ENCODE measurements at regions not wholly inside any gene's neighbourhood (a gene's known extent, or its start where the extent isn't known, plus 50 kb on each side); places are given as distances from the start of the nearest gene placed in this dataset.
"Not testable (repeated sequence)": the region's sequence is repeated elsewhere in the genome, so short reads cannot be mapped to it uniquely, and the experiment has no call there.

DNA sequence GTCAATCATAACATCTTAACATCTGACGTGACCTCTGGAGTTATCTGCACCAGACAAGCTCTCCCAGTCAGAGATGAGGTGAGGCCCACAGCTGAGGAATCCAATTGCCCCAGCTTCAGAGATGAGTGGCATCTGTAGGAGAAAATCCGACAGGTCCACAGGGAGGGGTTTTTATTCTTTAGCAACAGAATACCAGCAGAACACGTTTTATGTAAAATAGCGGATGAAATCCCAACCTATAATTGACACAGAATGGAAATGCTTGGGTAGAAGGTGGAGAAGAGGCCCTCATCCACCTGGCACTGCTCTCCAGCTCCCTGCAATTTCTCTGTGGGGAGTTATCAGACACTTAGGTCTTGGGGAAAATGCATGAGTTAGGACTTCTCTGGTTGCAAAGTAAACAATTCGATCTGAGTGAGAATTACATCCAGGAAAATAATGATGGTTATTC is 144.2 kb upstream of the NRP1 start:
- H3K27ac ChIP-seq: no peak overlapping the region
- H3K36me3 ChIP-seq: no peaks in the 10 kb centered on the region
- no peak overlapping the region for H3K4me3 ChIP-seq
- no peaks in the 10 kb centered on the region for H4K20me1 ChIP-seq
- no peak overlapping the region for H3K4me2 ChIP-seq
- TF ChIP-seq Cebpa-rat (IDR thresholded peaks at IDR 0.05): no peak
- no peaks in the 10 kb centered on the region for H3K27me3 ChIP-seq
- H3K9me3 ChIP-seq (replicated peaks in 1 of 11): peaks cover 0 to 14% (median 4%) of the 10 kb centered on the region in 11 experiments; a peak in 7 of 22 replicates
- H3K9ac ChIP-seq: no peak overlapping the region
- H3K4me1 ChIP-seq: peaks cover 0 to 10% (median 3%) of the 10 kb centered on the region in 10 experiments; a peak in 9 of 20 replicates

DNA sequence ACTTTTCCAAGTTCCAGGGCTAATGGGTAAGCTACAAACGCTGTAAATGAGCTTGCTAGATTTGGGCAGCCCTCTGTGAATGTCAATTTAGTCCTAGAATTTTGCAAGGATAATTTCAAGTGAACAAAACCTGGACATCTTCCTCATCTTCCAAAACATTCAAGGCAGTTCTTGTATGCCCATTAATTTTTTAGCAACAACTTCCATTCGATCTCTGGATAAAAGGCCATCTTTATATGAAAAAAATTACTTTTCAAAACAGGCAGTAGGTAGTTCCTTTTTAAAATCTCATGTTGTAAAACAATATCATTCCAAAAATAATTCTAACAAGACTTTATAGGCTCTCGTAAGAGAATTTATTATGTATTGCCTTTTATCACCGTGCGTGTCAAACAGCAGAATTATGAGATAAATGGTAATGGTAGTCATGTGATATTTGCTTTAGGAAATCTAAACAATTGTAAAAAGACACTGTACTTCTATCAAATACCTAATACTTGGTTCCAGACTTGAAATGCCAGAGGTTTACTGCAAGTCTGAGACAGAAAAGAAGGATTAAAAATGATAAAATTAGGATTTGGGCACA is 143.7 kb upstream of the NRP1 start:
- Histone ChIP-seq H3K9me3 (replicated peaks in 1 of 11) (peaks cover 0 to 14% (median 4%) of the 10 kb centered on the region in 11 experiments; a peak in 7 of 22 replicates), H3K27ac (no peak overlapping the region), H3K36me3 (no peaks in the 10 kb centered on the region), H3K27me3 (no peaks in the 10 kb centered on the region), H4K20me1 (no peaks in the 10 kb centered on the region), H3K9ac (no peak overlapping the region), H3K4me1 (peaks cover 0 to 5% (median under 1%) of the 10 kb centered on the region in 10 experiments; a peak in 9 of 20 replicates), H3K4me3 (no peak overlapping the region), H3K4me2 (no peak overlapping the region)
- TF ChIP-seq Cebpa-rat (IDR thresholded peaks at IDR 0.05): no peak

DNA sequence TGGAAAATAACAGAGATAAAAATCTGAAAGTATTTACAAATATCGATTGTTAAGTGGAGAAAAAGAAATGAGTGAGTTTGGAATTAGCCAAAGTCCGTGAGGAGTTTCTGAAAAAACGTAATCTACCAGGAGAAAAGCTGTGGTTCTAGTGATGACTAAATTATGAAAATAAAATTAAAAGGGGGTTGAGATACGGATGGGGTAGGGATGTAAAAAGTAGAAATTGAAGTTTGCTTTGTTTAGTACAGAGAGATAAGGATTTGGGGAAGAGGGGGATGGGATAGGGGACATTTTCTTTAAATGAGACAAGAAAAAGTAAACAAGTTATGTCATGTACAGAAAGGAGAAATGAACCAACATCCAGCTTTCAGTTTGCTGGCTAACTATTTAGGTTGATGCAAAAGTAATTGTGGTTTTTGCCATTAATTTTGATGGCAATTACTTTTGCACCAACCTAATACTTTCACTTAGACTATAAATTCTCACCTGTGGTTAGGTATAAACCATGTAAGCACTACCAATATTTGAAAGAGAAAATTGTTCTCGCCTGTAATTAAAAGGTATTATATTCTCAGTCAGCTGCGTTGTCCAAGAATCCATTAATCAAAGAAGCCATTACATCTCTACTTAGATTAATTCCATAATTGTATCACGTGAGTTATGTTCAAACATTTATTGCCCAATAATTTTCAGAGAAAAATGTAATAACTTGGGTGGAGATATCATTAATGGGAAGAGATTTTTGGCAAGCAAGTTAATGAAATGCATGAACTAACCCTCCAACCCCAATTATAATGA is 143.0 kb upstream of the NRP1 start:
- Histone ChIP-seq H3K9ac (no peak overlapping the region), H3K4me3 (no peak overlapping the region), H3K4me1 (no peaks in the 10 kb centered on the region), H3K9me3 (replicated peaks in 1 of 11) (peaks cover 0 to 14% (median 4%) of the 10 kb centered on the region in 11 experiments; a peak in 7 of 22 replicates), H3K27ac (no peak overlapping the region), H3K36me3 (no peaks in the 10 kb centered on the region), H3K27me3 (no peaks in the 10 kb centered on the region), H4K20me1 (no peaks in the 10 kb centered on the region), H3K4me2 (no peak overlapping the region)
- no peak for TF ChIP-seq Cebpa-rat (IDR thresholded peaks at IDR 0.05)

DNA sequence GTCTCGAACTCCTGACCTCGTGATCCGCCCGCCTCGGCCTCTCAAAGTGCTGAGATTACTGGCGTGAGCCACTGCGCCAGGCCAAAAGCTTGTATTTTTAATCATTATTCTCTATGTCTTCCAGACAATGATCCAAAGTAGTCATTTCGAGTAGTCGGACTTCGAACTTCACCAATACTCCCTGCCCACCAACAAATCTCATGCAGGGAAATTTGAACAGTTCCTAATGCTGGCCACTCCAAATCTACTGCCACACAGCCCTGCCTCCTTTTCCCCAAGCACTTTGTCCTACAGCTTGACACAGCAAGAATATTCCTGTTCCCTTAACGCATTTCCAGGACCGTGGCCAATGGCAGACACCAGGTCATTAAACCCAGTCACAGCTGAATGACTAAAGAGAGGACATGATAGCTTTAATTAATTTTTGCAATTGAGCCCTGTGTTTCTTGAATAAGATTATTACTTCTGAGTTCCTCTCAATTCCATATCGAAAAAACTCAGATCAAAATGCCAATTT is 142.3 kb upstream of the NRP1 start:
- Histone ChIP-seq H3K4me3 (no peak overlapping the region), H3K9me3 (replicated peaks in 1 of 11) (peaks cover 0 to 14% (median 4%) of the 10 kb centered on the region in 11 experiments; a peak in 7 of 22 replicates), H4K20me1 (no peaks in the 10 kb centered on the region), H3K27me3 (no peaks in the 10 kb centered on the region), H3K36me3 (no peaks in the 10 kb centered on the region), H3K27ac (no peak overlapping the region), H3K4me1 (no peaks in the 10 kb centered on the region), H3K4me2 (no peak overlapping the region), H3K9ac (no peak overlapping the region)
- no peak for TF ChIP-seq Cebpa-rat (IDR thresholded peaks at IDR 0.05)

DNA sequence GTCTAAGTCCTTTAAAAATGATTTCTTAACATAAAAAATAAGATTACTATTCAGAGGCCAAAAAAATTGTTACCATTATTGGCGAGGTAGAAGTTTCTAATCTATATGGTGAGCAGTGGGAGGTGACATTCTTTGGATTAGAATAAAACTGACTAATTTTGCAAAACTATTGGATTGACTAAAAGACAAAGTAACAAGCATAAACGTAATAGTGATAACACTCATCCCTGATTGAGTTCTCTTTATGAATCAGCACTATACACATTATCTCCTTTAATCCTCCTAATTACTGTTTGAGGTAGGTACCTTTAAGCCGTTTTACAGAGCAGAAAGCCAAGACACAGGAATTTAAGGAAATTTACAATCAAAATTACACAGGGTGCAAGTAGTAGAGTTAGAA is 139.2 kb upstream of the NRP1 start:
- no peak overlapping the region for H3K4me3 ChIP-seq
- no peaks in the 10 kb centered on the region for H3K36me3 ChIP-seq
- H3K27ac ChIP-seq: no peak overlapping the region
- no peak overlapping the region for H3K9ac ChIP-seq
- H3K4me2 ChIP-seq: no peak overlapping the region
- peaks cover 0 to 9% (median 0%) of the 10 kb centered on the region in 11 experiments; a peak in 3 of 22 replicates for H3K9me3 ChIP-seq (replicated peaks in 1 of 11)
- no peaks in the 10 kb centered on the region for H4K20me1 ChIP-seq
- H3K27me3 ChIP-seq: no peaks in the 10 kb centered on the region
- peaks cover 0 to 8% (median 6%) of the 10 kb centered on the region in 10 experiments; a peak in 10 of 20 replicates for H3K4me1 ChIP-seq
- no peak for TF ChIP-seq Cebpa-rat (IDR thresholded peaks at IDR 0.05)

DNA sequence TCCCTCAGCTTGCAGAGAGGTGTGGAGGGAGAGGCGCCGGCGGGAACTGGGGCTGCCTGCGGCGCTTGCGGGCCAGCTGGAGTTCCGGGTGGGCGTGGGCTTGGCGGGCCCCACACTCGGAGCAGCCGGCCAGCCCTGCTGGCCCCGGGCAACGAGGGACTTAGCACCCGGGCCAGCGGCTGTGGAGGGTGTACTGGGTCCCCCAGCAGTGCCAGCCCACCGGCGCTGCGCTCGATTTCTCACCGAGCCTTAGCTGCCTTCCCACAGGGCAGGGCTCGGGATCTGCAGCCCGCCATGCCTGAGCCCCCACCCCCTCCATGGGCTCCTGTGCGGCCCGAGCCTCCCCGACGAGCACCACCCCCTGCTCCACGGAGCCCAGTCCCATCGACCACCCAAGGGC is 133.5 kb upstream of the NRP1 start:
- H3K36me3 ChIP-seq; H3K4me2 ChIP-seq; H3K9ac ChIP-seq; H4K20me1 ChIP-seq; H3K9me3 ChIP-seq (replicated peaks in 1 of 11); H3K27ac ChIP-seq; H3K4me1 ChIP-seq; H3K4me3 ChIP-seq; H3K27me3 ChIP-seq: not testable (repeated sequence)

DNA sequence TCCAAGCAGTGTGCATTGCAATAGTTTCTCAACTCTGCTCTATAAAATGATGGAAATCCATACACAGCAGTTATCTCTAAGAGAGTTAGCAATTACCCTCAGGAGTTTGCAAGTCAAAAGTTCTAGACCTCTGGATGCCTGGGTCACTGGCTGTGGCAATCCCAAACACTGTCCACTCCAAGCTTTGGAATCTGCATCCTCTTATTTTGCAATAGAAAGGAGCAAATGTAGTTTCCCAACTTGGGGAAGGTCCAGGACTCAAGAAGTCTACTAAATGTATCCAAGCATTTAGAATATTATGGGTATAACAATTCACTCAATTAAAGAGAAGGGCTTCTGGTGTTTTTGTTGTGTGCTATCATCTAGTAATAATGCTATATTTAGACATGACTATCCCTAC is 131.3 kb upstream of the NRP1 start:
- H3K4me1 ChIP-seq: peaks cover 0 to 8% (median 7%) of the 10 kb centered on the region in 10 experiments; a peak in 13 of 20 replicates
- no peaks in the 10 kb centered on the region for H3K27me3 ChIP-seq
- H3K4me3 ChIP-seq: no peak overlapping the region
- H3K9ac ChIP-seq: no peak overlapping the region
- no peak overlapping the region for H3K27ac ChIP-seq
- no peak overlapping the region for H3K4me2 ChIP-seq
- peaks cover 0 to 10% (median 0%) of the 10 kb centered on the region in 11 experiments; a peak in 4 of 22 replicates for H3K9me3 ChIP-seq (replicated peaks in 1 of 11)
- no peaks in the 10 kb centered on the region for H3K36me3 ChIP-seq
- TF ChIP-seq Cebpa-rat (IDR thresholded peaks at IDR 0.05): no peak
- H4K20me1 ChIP-seq: no peaks in the 10 kb centered on the region

DNA sequence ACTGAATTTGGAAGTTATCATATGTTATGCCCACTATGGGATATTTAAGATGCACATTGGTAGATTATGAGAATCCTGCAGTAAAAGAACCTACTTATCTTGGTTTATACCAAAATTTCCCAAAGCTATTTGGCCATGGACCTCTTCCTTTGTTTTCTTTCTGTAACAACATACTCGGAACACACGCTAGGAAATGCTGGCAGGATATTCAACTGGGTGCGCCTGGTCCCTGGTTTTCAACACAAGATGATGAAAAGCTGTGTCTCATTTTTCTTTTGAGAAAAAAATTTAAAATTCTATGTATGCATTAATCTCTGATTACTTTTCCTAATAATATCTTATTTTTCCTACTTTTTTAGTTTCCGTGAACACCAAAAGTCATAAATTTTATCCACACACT is 128.5 kb upstream of the NRP1 start:
- H3K9me3 ChIP-seq (replicated peaks in 1 of 11): no peaks in the 10 kb centered on the region; a peak in 1 of 22 replicates
- H3K27ac ChIP-seq: no peak overlapping the region
- H3K9ac ChIP-seq: no peak overlapping the region
- H3K27me3 ChIP-seq: no peaks in the 10 kb centered on the region
- H3K36me3 ChIP-seq: no peaks in the 10 kb centered on the region
- TF ChIP-seq Cebpa-rat (IDR thresholded peaks at IDR 0.05): no peak
- peaks cover 0 to 8% (median 0%) of the 10 kb centered on the region in 10 experiments; a peak in 3 of 20 replicates for H3K4me1 ChIP-seq
- no peaks in the 10 kb centered on the region for H4K20me1 ChIP-seq
- H3K4me3 ChIP-seq: no peak overlapping the region
- H3K4me2 ChIP-seq: no peak overlapping the region

DNA sequence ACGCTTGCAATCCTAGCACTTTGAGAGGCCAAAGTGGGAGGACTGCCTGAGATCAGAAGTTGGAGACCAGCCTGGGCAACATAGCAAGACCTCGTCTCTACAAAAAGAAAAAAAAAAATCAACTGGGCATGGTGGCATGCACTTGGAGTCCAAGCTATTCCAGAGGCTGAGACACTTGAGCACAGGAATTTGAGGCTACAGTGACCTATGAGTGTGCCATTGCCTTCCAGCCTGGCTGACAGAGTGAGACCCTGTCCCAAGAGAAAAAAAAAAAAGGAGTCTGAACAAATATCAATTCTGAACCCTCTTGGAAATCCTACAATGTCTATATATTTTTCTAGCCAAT is 126.8 kb upstream of the NRP1 start:
- H3K4me2 ChIP-seq: peak overlapping the region in 1 of 11 experiments; percentile 11; a peak in 1 of 22 replicates
- no peak for TF ChIP-seq Cebpa-rat (IDR thresholded peaks at IDR 0.05)
- H3K27me3 ChIP-seq: no peaks in the 10 kb centered on the region
- no peaks in the 10 kb centered on the region for H3K9me3 ChIP-seq (replicated peaks in 1 of 11)
- H4K20me1 ChIP-seq: no peaks in the 10 kb centered on the region
- H3K4me1 ChIP-seq: peaks cover 0 to 11% (median 2%) of the 10 kb centered on the region in 10 experiments; a peak in 15 of 20 replicates
- no peak overlapping the region for H3K27ac ChIP-seq
- no peak overlapping the region for H3K4me3 ChIP-seq
- H3K9ac ChIP-seq: no peak overlapping the region
- H3K36me3 ChIP-seq: no peaks in the 10 kb centered on the region

All from BLaER1 treated with 17β-estradiol and CSF1 and Interleukin-3, amounts not matched to agents 10 nM and 100 nM (cell line).